LoVo (cell line): ENCODE measurements at regions not wholly inside any gene's neighbourhood (a gene's known extent, or its start where the extent isn't known, plus 50 kb on each side); places are given as distances from the start of the nearest gene placed in this dataset.
A peak's percentile ranks its signal among the peaks of the same experiment; 100 is the strongest.
"Not testable (repeated sequence)": the region's sequence is repeated elsewhere in the genome, so short reads cannot be mapped to it uniquely, and the experiment has no call there.

ENCODE experiments used
- DNase-seq: peaks from one replicate; pipeline ENCODE4 v3.0.0-alpha.2; 2016; ENCODE audit warnings: low spot score

GRCh38 chr1:24268555-24268954 lies 50.6 kb upstream of the GRHL3 start:
- not testable (repeated sequence) for DNase-seq

GRCh38 chr1:24266998-24267397 lies 52.2 kb upstream of the GRHL3 start:
- peak; percentile 24 for DNase-seq

GRCh38 chr1:24266398-24266941 lies 52.7 kb upstream of the GRHL3 start:
- peak; percentile 92 for DNase-seq

GRCh38 chr1:24263746-24264145 lies 55.4 kb upstream of the GRHL3 start:
- no peak for DNase-seq

GRCh38 chr1:24263211-24263610 lies 55.9 kb upstream of the GRHL3 start:
- DNase-seq: peak; percentile 20

- DNase-seq: no peak
Observed at GRCh38 chr1:24261977-24262376, 57.2 kb upstream of the GRHL3 start.

- DNase-seq: no peak
Observed at GRCh38 chr1:24258735-24259424, 60.3 kb upstream of the GRHL3 start.

- no peak for DNase-seq
Observed at GRCh38 chr1:24257373-24257772, 61.8 kb upstream of the GRHL3 start.

GRCh38 chr1:24256687-24257086 lies 62.5 kb upstream of the GRHL3 start:
- no peak for DNase-seq

- DNase-seq: no peak
Observed at GRCh38 chr1:24255226-24255625, 63.9 kb upstream of the GRHL3 start.

- DNase-seq: no peak
Observed at GRCh38 chr1:24254783-24255182, 64.4 kb upstream of the GRHL3 start.

- no peak for DNase-seq
Observed at GRCh38 chr1:24253571-24253970, 65.6 kb upstream of the GRHL3 start.

GRCh38 chr1:24252185-24252780 lies 65.2 kb upstream of the IFNLR1 start:
- DNase-seq: no peak

GRCh38 chr1:24251501-24251900 lies 64.4 kb upstream of the IFNLR1 start:
- no peak for DNase-seq

- DNase-seq: no peak
Observed at GRCh38 chr1:24250791-24251190, 63.7 kb upstream of the IFNLR1 start.

GRCh38 chr1:24250224-24250623 lies 63.1 kb upstream of the IFNLR1 start:
- no peak for DNase-seq

GRCh38 chr1:24248859-24249258 lies 61.8 kb upstream of the IFNLR1 start:
- no peak for DNase-seq

- DNase-seq: not testable (repeated sequence)
Observed at GRCh38 chr1:24247337-24247736, 60.2 kb upstream of the IFNLR1 start.

- DNase-seq: no peak
Observed at GRCh38 chr1:24244519-24245268, 57.6 kb upstream of the IFNLR1 start.

GRCh38 chr1:24237750-24238395 lies 50.8 kb upstream of the IFNLR1 start:
- no peak for DNase-seq

- peak; percentile 77 for DNase-seq
Observed at GRCh38 chr1:24236789-24237371, 49.8 kb upstream of the IFNLR1 start.
